ENCODE measurements at regions not wholly inside any gene's neighbourhood (a gene's known extent, or its start where the extent isn't known, plus 50 kb on each side); places are given as distances from the start of the nearest gene placed in this dataset.

DNA sequence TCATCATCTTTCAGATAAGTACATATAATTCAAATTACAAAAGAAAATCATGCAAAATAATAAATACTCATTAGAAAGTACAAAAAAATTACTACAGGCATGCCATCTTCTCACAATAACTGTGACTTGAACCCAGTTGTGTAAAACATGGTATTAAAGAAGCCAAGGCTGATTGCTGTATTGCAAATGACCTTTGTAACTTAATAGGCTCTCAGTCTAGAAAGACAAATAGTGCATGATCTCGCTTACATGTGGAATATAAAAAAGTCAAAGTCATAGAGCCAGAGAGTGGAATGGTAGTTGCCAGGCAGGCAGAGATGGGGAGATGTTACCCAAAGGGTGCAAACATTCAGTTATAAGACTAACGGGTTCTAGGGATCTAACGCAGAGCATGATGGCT lies 626.1 kb downstream of the COL12A1 start:
- TF ChIP-seq EZH2phosphoT487 (IDR thresholded peaks at IDR 0.05; ENCODE audit: borderline replicate concordance, low read length) = no peak
- no peak for TF ChIP-seq EZH2 (IDR thresholded peaks at IDR 0.05; ENCODE audit: low read length, unreplicated experiment)
- TF ChIP-seq, protein P1, sequence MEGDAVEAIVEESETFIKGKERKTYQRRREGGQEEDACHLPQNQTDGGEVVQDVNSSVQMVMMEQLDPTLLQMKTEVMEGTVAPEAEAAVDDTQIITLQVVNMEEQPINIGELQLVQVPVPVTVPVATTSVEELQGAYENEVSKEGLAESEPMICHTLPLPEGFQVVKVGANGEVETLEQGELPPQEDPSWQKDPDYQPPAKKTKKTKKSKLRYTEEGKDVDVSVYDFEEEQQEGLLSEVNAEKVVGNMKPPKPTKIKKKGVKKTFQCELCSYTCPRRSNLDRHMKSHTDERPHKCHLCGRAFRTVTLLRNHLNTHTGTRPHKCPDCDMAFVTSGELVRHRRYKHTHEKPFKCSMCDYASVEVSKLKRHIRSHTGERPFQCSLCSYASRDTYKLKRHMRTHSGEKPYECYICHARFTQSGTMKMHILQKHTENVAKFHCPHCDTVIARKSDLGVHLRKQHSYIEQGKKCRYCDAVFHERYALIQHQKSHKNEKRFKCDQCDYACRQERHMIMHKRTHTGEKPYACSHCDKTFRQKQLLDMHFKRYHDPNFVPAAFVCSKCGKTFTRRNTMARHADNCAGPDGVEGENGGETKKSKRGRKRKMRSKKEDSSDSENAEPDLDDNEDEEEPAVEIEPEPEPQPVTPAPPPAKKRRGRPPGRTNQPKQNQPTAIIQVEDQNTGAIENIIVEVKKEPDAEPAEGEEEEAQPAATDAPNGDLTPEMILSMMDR (conservative IDR thresholded peaks at IDR 0.05; ENCODE audit: low read depth, low read length) = no peak
- no peaks in the 10 kb centered on the region for H3K4me1 ChIP-seq (ENCODE audit: insufficient read depth, low read length)
- CTCF ChIA-PET = no interaction called here
- H2AFZ ChIP-seq (ENCODE audit: low read length) = no peak overlapping the region
- POLR2A ChIA-PET (ENCODE audit: unreplicated experiment) = no interaction called here
- no peak overlapping the region for H3K4me2 ChIP-seq (ENCODE audit: low read length)
- no peaks in the 10 kb centered on the region for H3K36me3 ChIP-seq (ENCODE audit: low read depth, low read length)
- H3K79me2 ChIP-seq (ENCODE audit: low read length) = no peaks in the 10 kb centered on the region
- no peaks in the 10 kb centered on the region for H4K20me1 ChIP-seq (ENCODE audit: low read length)
- no peak overlapping the region for H3K9ac ChIP-seq (ENCODE audit: low read length)
- H3K27me3 ChIP-seq (ENCODE audit: low read length) = no peaks in the 10 kb centered on the region
- no peak overlapping the region for H3K4me3 ChIP-seq (ENCODE audit: low read length)
- H3K9me3 ChIP-seq (ENCODE audit: low read length) = no peaks in the 10 kb centered on the region
- DNase-seq (no peak), ATAC-seq (no peak)
- no peaks in the 10 kb centered on the region for H3K9me2 ChIP-seq (replicated peaks; ENCODE audit: low read length)
- H3K27ac ChIP-seq (ENCODE audit: low read length) = no peak overlapping the region
- no TSS peak for BruUV-seq (replicated peaks)
- intact Hi-C loops (cut with micrococcal nuclease) = no loop called here
- no peaks in the 10 kb centered on the region for H3F3A ChIP-seq (ENCODE audit: low read length, unreplicated experiment)

DNA sequence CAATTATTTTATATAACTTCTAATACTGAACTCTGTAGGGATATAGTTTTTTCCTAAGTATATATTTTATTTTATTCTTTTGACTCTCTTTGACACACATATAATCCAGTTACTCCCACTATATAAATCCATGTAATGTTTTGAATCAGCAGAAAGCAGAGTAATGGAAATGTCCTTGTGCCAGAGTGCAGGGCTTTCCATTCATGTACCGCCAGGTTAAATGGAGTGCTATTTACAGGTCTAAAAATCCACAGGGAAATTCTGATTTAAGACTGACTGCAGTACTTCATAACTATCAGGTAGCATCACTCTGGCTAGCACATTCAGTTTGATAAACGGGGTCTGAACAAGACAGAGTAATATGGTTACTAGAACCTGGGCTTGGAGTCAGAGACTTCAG lies 626.8 kb downstream of the COL12A1 start:
- Histone ChIP-seq H3K27ac (ENCODE audit: low read length) (no peak overlapping the region), H3K27me3 (ENCODE audit: low read length) (no peaks in the 10 kb centered on the region), H3K4me3 (ENCODE audit: low read length) (no peak overlapping the region), H3K4me2 (ENCODE audit: low read length) (no peak overlapping the region), H3F3A (ENCODE audit: low read length, unreplicated experiment) (no peaks in the 10 kb centered on the region), H3K4me1 (ENCODE audit: insufficient read depth, low read length) (no peaks in the 10 kb centered on the region), H3K79me2 (ENCODE audit: low read length) (no peaks in the 10 kb centered on the region), H3K9ac (ENCODE audit: low read length) (no peak overlapping the region), H3K9me3 (ENCODE audit: low read length) (no peaks in the 10 kb centered on the region), H4K20me1 (ENCODE audit: low read length) (no peaks in the 10 kb centered on the region), H2AFZ (ENCODE audit: low read length) (no peak overlapping the region), H3K36me3 (ENCODE audit: low read depth, low read length) (no peaks in the 10 kb centered on the region), H3K9me2 (replicated peaks; ENCODE audit: low read length) (no peaks in the 10 kb centered on the region)
- ATAC-seq = no peak
- no peak for DNase-seq
- intact Hi-C loops (cut with micrococcal nuclease) = no loop called here
- no TSS peak for BruUV-seq (replicated peaks)
- CTCF ChIA-PET = no interaction called here
- POLR2A ChIA-PET (ENCODE audit: unreplicated experiment) = no interaction called here
- TF ChIP-seq EZH2phosphoT487 (IDR thresholded peaks at IDR 0.05; ENCODE audit: borderline replicate concordance, low read length) (no peak), EZH2 (IDR thresholded peaks at IDR 0.05; ENCODE audit: low read length, unreplicated experiment) (no peak)
- TF ChIP-seq, protein P1 (conservative IDR thresholded peaks at IDR 0.05; ENCODE audit: low read depth, low read length) = no peak

DNA sequence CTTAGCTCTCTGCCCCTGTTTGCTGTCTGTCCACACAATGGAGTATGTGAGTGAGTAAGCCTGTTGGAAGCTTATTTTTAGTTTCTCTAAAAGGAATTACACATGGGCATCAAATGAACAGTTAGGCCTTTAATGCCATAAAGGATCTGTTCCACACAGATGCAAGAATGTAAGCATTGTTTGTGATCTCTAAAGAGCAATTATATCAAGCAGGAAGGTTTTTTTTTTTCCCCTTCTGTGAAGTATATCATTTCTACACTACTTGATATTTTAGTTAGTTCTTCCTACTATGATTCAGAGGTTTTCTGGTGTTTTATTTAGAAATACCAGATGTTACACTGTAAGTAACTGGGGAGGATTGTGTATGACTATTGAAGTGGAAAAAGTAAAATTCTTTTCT lies 627.5 kb downstream of the COL12A1 start:
- H4K20me1 ChIP-seq (ENCODE audit: low read length) = no peaks in the 10 kb centered on the region
- intact Hi-C loops (cut with micrococcal nuclease) = no loop called here
- TF ChIP-seq EZH2 (IDR thresholded peaks at IDR 0.05; ENCODE audit: low read length, unreplicated experiment) = no peak
- TF ChIP-seq, protein P1 (conservative IDR thresholded peaks at IDR 0.05; ENCODE audit: low read depth, low read length) = no peak
- no peak for TF ChIP-seq EZH2phosphoT487 (IDR thresholded peaks at IDR 0.05; ENCODE audit: borderline replicate concordance, low read length)
- ChIA-PET CTCF (no interaction called here), POLR2A (ENCODE audit: unreplicated experiment) (interaction anchor here (0.7 kb wide), 1 partner anchor 171 kb away, joined by 13 read pairs; no protein-coding TSS in a partner anchor)
- peak overlapping the region; percentile 27 for H3K27ac ChIP-seq (ENCODE audit: low read length)
- H2AFZ ChIP-seq (ENCODE audit: low read length) = no peak overlapping the region
- H3K9me3 ChIP-seq (ENCODE audit: low read length) = no peaks in the 10 kb centered on the region
- DNase-seq (peak; percentile 1), ATAC-seq (peak; percentile 33; the same call in 1 of the 2 replicates)
- BruUV-seq (replicated peaks) = no TSS peak
- H3K9ac ChIP-seq (ENCODE audit: low read length) = no peak overlapping the region
- H3K4me3 ChIP-seq (ENCODE audit: low read length) = no peak overlapping the region
- H3F3A ChIP-seq (ENCODE audit: low read length, unreplicated experiment) = no peaks in the 10 kb centered on the region
- no peaks in the 10 kb centered on the region for H3K79me2 ChIP-seq (ENCODE audit: low read length)
- H3K4me1 ChIP-seq (ENCODE audit: insufficient read depth, low read length) = no peaks in the 10 kb centered on the region
- H3K4me2 ChIP-seq (ENCODE audit: low read length) = no peak overlapping the region
- H3K36me3 ChIP-seq (ENCODE audit: low read depth, low read length) = no peaks in the 10 kb centered on the region
- no peaks in the 10 kb centered on the region for H3K9me2 ChIP-seq (replicated peaks; ENCODE audit: low read length)
- no peaks in the 10 kb centered on the region for H3K27me3 ChIP-seq (ENCODE audit: low read length)
